Keratinocyte (primary cell): ENCODE measurements at regions not wholly inside any gene's neighbourhood (a gene's known extent, or its start where the extent isn't known, plus 50 kb on each side); places are given as distances from the start of the nearest gene placed in this dataset.

ENCODE experiments used
- DNase-seq: peaks from one replicate; pipeline ENCODE4 v3.0.0-alpha.2; 2011; ENCODE audit warnings: low read depth, missing footprints, low spot score
- FAIRE-seq: peaks from 2 replicates; lab custom pipeline; 2011; peaks lifted over from hg19 to GRCh38; lab: Jason Lieb, UNC
- H2AFZ ChIP-seq: 2 replicates; pipeline ENCODE4 v1.6.0; 2012; ENCODE audit warnings: low read length, control low read depth, inconsistent platforms; ENCODE audit not compliant: control insufficient read depth
- H3K27ac ChIP-seq: 2 replicates; pipeline ENCODE4 v1.5.1; 2011; ENCODE audit warnings: low read length; ENCODE audit not compliant: control insufficient read depth, insufficient read depth
- H3K27me3 ChIP-seq: 3 replicates; pipeline ENCODE4 v1.6.0; 2011; ENCODE audit warnings: low read length; ENCODE audit not compliant: control insufficient read depth, insufficient read depth; ENCODE audit errors: extremely low read depth
- H3K36me3 ChIP-seq, 2 experiments: 2 replicates in 1 of 2; 3 replicates in 1 of 2; pipeline ENCODE4 v1.5.1; 2011; ENCODE audit warnings: low read length in 2 of 2, mild to moderate bottlenecking in 1 of 2; ENCODE audit not compliant: control insufficient read depth in 2 of 2, insufficient read depth in 2 of 2; ENCODE audit errors: extremely low read depth in 1 of 2
- H3K4me1 ChIP-seq: 3 replicates; pipeline ENCODE4 v1.5.1; 2011; ENCODE audit warnings: low read length; ENCODE audit not compliant: control insufficient read depth, insufficient read depth; ENCODE audit errors: extremely low read depth
- H3K4me2 ChIP-seq: 3 replicates; pipeline ENCODE4 v1.6.0; 2011; ENCODE audit warnings: low read depth, low read length; ENCODE audit not compliant: control insufficient read depth, insufficient read depth; ENCODE audit errors: extremely low read depth
- H3K4me3 ChIP-seq, 3 experiments: fragments of 200-600 bp in 1 of 3; sonication (generic) in 1 of 3; 2 replicates in 2 of 3; 3 replicates in 1 of 3; pipeline ENCODE4 v1.5.1; 2011 to 2016; ENCODE audit warnings: low read length in 3 of 3, mild to moderate bottlenecking in 3 of 3, control low read depth in 2 of 3, inconsistent platforms in 1 of 3, low read depth in 1 of 3, mixed read lengths in 1 of 3, mixed run types in 1 of 3, moderate library complexity in 1 of 3; ENCODE audit not compliant: control insufficient read depth in 2 of 3, insufficient read depth in 2 of 3; ENCODE audit errors: extremely low read depth in 1 of 3
- H3K79me2 ChIP-seq: 2 replicates; pipeline ENCODE4 v1.6.0; 2012; ENCODE audit warnings: low read length; ENCODE audit not compliant: control insufficient read depth, insufficient read depth
- H3K9ac ChIP-seq: 3 replicates; pipeline ENCODE4 v1.6.0; 2011; ENCODE audit warnings: low read length; ENCODE audit not compliant: control insufficient read depth, insufficient read depth; ENCODE audit errors: extremely low read depth
- H3K9me1 ChIP-seq: 3 replicates; pipeline ENCODE4 v1.6.0; 2011; ENCODE audit warnings: low read length; ENCODE audit not compliant: control insufficient read depth, insufficient read depth; ENCODE audit errors: extremely low read depth
- H3K9me3 ChIP-seq: 2 replicates; pipeline ENCODE4 v1.5.1; 2012; ENCODE audit warnings: low read depth, low read length; ENCODE audit not compliant: control insufficient read depth
- H4K20me1 ChIP-seq: 3 replicates; pipeline ENCODE4 v1.6.0; 2011; ENCODE audit warnings: low read length; ENCODE audit not compliant: control insufficient read depth, insufficient read depth; ENCODE audit errors: extremely low read depth
- CTCF ChIP-seq, 3 experiments: IDR thresholded peaks in 1 of 3; conservative IDR thresholded peaks in 1 of 3; optimal IDR thresholded peaks in 1 of 3; 2 replicates in 2 of 3; 3 replicates in 1 of 3; pipeline versions ENCODE3 to v1.5.1; 2011; ENCODE audit warnings: low read length in 3 of 3, mild to moderate bottlenecking in 3 of 3, moderate library complexity in 2 of 3, control low read depth in 1 of 3, inconsistent platforms in 1 of 3; ENCODE audit not compliant: insufficient read depth in 2 of 3; ENCODE audit errors: extremely low read depth in 1 of 3
- EZH2 ChIP-seq: IDR thresholded peaks from one replicate; pipeline ENCODE4 v1.6.1; 2012; ENCODE audit warnings: inconsistent platforms, mild to moderate bottlenecking, low read length, moderate library complexity
- dilution Hi-C: fragments of 300-500 bp; cut with MboI; formaldehyde crosslinking; loops from one replicate; pipeline ENCODE4 v1.7.0; 2020; ENCODE audit warnings: low sequenced_read_pairs; ENCODE audit not compliant: extremely low pct_ligation_motif_present

GRCh38 chr3:96294143-96294542, 520.3 kb upstream of the EPHA6 start:
- H3K9me3 ChIP-seq: no peaks in the 10 kb centered on the region

DNA sequence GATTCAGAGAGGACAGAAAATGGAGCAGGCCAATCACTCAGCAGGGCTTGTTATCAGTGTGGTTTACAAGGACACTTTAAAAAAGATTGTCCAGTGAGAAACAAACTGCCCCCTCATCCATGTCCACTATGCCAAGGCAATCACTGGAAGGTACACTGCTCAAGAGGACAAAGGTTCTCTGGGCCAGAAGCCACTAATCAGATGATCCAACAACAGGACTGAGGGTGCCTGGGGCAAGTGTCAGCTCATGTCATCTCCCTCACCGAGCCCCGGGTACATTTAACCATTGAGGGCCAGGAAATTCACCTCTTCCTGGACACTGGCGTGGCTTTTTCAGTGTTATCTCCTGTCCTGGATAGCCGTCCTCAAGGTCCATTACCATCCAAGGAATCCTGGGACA, 513.7 kb upstream of the EPHA6 start:
- dilution Hi-C loops: no loop called here
- H3K9ac ChIP-seq: no peak overlapping the region
- H4K20me1 ChIP-seq: no peaks in the 10 kb centered on the region
- FAIRE-seq (no peak), DNase-seq (no peak)
- no peaks in the 10 kb centered on the region for H3K36me3 ChIP-seq
- H2AFZ ChIP-seq: no peak overlapping the region
- H3K9me3 ChIP-seq: no peaks in the 10 kb centered on the region
- no peak overlapping the region for H3K4me3 ChIP-seq
- TF ChIP-seq CTCF (optimal IDR thresholded peaks at IDR 0.05 in 1 of 3, IDR thresholded peaks at IDR 0.05 in 1 of 3, conservative IDR thresholded peaks at IDR 0.05 in 1 of 3; ENCODE audit: extremely low read depth in 1 of 3, insufficient read depth in 2 of 3, low read length in 3 of 3) (no peak), EZH2 (no peak)
- no peaks in the 10 kb centered on the region for H3K79me2 ChIP-seq
- no peak overlapping the region for H3K4me2 ChIP-seq
- no peaks in the 10 kb centered on the region for H3K4me1 ChIP-seq
- no peaks in the 10 kb centered on the region for H3K27me3 ChIP-seq
- no peak overlapping the region for H3K27ac ChIP-seq
- H3K9me1 ChIP-seq: no peaks in the 10 kb centered on the region

More at GRCh38 chr3:96294143-96294542, 520.3 kb upstream of the EPHA6 start:
- no peaks in the 10 kb centered on the region for H3K79me2 ChIP-seq
- H3K27me3 ChIP-seq: no peaks in the 10 kb centered on the region
- H4K20me1 ChIP-seq: no peaks in the 10 kb centered on the region
- no peak overlapping the region for H3K4me3 ChIP-seq
- DNase-seq (no peak), FAIRE-seq (no peak)
- no peak overlapping the region for H3K4me2 ChIP-seq
- TF ChIP-seq CTCF (optimal IDR thresholded peaks at IDR 0.05 in 1 of 3, IDR thresholded peaks at IDR 0.05 in 1 of 3, conservative IDR thresholded peaks at IDR 0.05 in 1 of 3; ENCODE audit: extremely low read depth in 1 of 3, insufficient read depth in 2 of 3, low read length in 3 of 3): no peak
- TF ChIP-seq EZH2: no peak
- no peaks in the 10 kb centered on the region for H3K9me1 ChIP-seq
- no peak overlapping the region for H2AFZ ChIP-seq
- dilution Hi-C loops: no loop called here
- no peaks in the 10 kb centered on the region for H3K4me1 ChIP-seq
- no peak overlapping the region for H3K27ac ChIP-seq
- no peak overlapping the region for H3K9ac ChIP-seq
- no peaks in the 10 kb centered on the region for H3K36me3 ChIP-seq
